GM21723 (cell line): ENCODE measurements at regions not wholly inside any gene's neighbourhood (a gene's known extent, or its start where the extent isn't known, plus 50 kb on each side); places are given as distances from the start of the nearest gene placed in this dataset.
"Not testable (repeated sequence)": the region's sequence is repeated elsewhere in the genome, so short reads cannot be mapped to it uniquely, and the experiment has no call there.

Source experiments
- ATAC-seq: cut with Tn5 transposase; IDR thresholded peaks from one replicate; pipeline ENCODE4 v1.9.1; 2021; ENCODE audit warnings: mild to moderate bottlenecking, moderate library complexity; ENCODE audit not compliant: unreplicated experiment

DNA sequence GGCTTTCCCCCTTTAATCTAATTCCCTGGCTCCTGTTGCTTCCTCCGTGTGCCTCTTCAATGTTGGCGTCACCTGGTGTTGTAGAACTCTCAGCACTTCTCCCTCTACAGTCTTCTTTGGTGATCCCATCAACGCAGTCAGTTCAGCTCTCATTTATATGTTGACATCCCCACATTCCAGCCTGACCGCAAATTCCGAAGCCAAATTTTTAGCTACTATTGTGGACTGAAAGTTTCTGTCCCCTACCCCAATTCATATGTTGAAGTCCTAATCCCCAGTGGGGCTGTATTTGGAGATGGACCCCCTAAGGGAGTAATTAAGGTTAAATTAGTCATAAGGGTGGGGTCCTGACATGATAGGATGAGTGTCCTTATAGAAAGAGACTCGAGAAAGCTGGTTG lies 210.6 kb upstream of the ADAMTSL1 start:
- no peak for ATAC-seq

DNA sequence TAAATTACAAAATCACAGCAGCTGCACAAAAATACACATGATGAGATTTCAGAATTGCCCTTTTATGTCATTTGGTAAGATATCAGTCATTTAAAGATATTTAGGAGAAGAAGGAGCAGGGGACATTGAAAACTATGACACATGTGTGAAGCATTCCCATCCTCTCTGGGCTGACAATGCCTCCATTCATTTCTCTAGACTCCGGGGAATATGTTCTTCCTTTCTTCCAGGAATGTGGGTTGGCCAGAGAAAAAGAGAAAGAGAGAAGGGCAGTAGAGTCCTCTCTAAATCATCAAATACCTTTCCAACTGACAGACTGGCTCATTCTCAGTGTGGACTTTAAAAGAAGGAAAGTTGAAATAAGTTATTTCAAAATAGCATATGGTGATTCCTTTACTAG lies 205.6 kb upstream of the ADAMTSL1 start:
- ATAC-seq = no peak

DNA sequence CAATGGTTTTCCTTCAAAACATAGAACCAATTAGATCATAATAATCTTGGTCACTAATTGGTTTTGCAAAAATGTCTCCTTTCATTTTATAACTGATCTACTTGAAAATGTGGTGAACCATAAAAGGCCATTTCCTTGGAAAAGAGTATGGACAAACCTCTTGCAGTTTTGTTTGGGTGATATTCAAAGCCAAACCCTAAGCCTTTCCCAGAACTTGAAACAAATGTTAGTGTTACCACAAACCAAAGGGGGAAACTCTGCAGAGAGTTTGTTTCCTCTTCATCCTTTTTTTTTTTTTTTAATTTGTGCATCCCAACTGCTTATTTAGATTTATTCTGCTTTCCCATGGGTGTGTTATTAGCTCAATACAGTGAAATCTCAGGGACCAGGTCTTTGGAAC lies 204.4 kb upstream of the ADAMTSL1 start:
- ATAC-seq = no peak

DNA sequence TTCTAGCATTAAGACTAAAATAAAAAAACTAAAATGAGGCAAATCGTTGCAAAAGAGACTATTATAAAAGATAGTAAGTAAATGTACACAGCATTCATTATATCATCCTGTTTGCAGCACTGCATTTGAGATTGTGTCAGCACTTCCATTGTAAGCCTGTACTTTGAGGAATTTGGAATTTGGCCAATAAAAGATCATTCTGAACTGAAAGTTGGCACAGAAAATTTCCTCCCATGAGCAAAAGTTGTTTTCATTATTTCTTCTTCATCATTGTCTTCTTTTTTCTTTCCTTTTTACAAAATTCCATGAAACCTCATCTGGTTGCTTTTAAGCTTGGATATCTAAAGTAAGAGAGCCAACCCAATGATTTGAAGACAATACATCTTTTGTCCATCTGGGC lies 199.3 kb upstream of the ADAMTSL1 start:
- no peak for ATAC-seq

DNA sequence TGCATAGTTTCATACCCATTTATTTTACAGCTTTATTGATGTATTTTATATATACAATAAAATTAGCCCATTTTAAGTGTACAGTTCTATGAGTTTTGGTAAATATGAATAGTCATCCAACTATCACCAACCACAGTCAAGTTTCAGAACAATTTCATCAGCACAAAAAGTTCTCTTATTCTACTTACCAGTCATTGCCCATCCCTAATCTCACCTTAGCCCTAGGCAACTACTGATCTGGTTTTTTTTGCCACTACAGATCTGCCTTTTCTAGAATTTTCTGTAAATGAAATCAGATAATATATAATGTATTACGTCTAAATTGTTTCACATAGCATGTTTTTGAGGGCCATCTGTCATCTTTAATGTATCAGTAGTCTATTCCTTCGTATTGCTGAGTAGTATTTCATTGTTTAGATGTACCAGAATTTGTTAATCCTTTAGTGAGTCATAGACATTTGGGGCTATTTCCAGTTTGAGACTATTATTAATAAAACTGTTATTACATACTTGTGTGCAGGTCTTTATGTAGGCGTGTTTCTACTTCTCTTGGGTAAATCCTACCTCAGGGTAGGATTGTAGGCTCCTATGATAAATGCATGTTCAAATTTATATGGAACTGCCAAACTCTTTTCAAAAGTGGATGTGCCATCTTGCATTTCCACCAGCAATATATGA lies 198.5 kb upstream of the ADAMTSL1 start:
- ATAC-seq = no peak

DNA sequence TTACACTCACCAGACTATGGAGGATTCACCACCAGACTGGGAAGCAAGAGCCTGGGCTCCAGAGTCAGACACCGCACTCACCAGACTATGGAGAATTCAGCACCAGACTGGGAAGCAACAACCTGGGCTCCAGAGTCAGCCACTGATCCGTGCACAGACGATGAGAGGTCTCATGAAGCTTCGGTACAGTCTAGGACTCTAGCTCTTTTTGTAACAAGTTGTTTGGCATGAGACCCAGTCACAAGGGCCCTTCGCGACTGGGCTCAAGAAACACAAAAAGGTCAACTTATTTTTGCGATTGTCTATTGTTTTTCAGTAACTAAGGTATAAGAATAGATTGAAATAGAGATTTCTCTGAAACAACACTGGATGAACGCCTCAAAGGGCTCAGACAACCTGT lies 192.7 kb upstream of the ADAMTSL1 start:
- ATAC-seq = no peak

DNA sequence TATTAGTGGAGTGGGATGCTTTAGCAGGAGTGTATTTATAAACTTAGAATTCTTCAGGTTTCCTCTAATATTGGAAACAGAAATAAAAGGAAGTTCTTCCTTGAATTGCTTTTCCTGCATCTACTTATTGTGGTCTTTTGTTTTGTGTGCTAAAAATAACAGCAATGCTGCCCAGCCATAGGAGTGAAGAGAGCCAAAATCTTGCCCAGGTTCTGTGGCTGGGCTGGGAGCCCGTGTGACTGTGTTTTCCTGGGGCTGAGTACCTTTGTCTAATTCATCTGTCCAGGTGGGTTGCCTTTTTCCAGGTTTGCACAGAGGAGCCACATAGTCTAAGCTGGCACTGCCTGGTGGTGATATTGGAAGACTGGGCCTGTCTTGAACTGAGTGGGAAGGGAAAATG lies 179.7 kb upstream of the ADAMTSL1 start:
- no peak for ATAC-seq

DNA sequence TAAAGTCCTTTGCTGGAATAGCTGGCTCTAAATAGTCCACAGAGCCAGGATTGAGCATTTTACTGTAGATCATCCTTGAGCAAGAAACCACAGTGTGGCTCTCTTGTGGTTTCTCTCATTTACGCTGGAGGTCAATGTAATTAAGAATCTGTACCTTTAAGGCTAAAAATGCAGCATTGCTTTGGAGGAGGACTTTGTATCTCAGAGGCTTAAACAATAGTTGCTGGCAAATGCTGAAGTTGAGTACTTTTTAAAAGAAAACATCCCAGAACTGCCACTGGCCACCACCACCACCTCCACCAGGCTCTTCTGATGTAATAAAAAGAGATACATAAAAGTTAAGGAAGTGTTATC lies 177.3 kb upstream of the ADAMTSL1 start:
- ATAC-seq = no peak

DNA sequence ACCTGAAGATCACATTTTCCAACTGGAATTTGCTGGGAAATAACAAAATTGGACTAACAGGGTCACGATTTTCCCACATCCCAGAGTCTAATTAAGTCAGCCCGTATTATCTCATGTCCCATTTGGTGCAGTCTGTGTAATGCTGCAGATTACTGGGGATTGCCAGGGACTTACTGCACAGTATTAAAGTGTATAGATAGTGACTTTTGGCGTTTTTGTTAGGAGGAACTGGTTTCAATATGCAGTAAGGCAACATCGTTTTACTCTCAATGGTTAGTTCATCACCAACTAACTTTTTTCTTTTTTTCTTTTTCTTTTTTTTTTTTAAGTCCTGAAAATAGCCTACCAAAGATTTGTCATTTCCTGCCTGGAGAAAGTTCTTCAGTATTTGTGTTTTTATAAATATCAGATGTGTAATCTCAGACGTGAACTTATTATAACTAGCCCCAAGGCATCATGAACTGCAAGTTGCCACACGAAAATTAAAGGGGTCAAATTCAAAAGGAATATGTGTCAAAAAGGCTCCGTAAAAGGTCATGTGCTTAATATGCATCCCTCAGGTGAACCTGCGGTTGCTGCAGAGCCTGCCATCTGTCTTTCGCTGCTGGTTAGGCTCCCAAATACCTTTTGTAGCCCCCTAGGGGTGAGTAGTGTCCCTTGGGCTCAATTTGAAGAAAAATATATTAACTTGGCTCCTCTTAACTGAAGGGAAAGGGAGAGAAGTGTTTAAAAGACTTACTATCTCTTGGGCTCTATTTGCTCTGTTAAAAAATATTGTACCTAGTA lies 176.7 kb upstream of the ADAMTSL1 start:
- ATAC-seq = no peak

DNA sequence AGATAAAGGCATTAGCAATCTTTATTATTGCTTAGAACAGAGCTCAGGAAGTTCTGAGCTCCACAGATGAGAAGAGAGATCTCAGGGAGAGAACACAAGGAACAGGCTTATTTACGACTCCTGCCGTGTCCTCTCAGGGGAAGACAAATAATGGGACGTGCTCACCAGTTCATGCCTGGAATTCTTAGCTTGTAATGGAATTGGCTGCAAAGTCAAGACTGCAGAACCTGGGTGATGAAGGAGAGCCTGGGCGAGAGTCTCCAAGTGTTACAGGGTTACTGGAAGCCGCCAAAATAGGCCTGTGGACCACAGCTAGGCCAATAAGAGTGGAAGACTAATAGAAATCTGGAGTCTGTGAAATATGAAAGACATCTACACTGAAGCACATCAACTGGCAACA lies 174.5 kb upstream of the ADAMTSL1 start:
- ATAC-seq = no peak

DNA sequence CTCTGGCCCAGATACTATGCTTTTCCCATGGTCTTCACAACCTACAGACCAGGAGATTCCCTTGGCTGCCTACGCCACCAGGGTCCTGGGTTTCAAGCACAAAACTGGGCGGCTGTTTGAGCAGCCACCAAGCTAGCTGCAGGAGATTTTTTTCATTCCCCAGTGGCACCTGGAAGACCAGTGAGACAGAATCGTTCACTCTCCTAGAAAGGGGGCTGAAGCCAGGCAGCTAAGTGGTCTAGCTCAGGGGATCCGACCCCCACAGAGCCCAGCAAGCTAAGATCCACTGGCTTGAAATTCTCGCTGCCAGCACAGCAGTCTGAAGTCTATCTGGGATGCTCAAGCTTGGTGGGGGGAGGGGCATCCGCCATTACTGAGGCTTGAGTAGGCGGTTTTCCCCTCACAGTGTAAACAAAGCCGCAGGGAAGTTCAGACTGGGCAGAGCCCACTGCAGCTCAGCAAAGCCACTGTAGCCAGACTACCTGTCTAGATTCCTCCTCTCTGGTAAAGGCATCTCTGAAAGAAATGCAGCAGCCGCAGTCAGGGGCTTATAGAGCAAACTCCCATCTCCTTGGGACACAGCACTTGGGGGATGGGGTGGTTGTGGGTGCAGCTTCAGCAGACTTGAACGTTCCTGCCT lies 168.7 kb upstream of the ADAMTSL1 start:
- not testable (repeated sequence) for ATAC-seq

DNA sequence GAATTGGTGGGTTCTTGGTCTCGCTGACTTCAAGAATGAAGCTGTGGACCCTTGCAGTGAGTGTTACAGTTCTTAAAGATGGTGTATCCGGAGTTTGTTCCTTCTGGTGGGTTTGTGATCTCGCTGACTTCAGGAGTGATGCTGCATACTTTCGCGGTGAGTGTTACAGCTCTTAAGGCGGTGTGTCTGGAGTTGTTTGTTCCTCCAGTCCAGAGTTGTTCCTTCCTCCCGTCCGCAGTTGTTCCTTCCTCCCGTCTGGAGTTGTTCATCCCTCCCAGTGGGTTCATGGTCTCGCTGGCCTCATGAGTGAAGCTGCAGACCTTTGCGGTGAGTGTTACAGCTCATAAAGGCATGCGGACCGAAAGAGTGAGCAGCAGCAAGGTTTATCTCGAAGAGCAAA lies 159.6 kb upstream of the ADAMTSL1 start:
- no peak for ATAC-seq

DNA sequence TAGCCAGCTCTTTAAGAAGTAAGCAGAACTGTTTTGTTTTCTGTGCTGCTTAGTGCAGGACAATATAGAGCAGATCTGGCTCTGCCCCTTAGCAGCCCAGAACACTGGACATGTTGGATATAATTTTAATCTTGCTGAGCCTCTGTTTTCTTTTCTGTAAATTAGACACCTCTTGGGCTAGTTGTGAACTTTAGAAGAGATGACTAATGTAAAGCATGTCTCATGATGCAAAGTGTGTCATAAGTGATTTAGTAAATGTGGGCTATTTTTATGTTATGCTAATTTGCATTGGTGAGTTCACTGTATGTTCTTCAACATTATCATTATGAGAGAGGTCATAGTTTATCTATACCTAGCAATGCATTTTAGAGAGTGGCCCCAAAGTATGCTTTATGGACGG lies 156.1 kb upstream of the ADAMTSL1 start:
- no peak for ATAC-seq

DNA sequence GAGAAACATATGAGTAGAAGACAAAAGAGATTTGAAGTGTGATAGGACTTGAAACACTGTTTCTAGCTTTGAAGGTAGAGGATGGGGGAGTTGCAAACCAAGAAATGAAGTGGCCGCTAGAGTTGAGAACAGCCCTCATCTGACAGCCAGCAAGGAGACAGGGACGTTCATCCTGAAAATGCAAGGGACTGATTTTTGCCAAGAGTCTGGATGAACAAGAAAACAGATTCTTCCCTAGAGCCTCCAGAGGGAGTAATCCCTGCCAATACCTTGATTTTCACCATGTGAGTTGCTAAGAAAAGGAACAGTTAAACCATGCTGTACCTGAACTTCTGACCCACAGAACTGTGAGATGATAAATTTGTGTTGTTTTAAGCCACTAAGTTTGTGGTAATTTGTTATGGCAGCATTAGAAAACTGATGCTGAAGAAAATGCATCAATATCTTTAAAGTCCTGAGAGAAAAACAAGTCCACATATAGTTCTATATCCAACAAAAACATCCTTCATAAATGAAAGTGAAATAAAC lies 154.0 kb upstream of the ADAMTSL1 start:
- ATAC-seq = no peak

DNA sequence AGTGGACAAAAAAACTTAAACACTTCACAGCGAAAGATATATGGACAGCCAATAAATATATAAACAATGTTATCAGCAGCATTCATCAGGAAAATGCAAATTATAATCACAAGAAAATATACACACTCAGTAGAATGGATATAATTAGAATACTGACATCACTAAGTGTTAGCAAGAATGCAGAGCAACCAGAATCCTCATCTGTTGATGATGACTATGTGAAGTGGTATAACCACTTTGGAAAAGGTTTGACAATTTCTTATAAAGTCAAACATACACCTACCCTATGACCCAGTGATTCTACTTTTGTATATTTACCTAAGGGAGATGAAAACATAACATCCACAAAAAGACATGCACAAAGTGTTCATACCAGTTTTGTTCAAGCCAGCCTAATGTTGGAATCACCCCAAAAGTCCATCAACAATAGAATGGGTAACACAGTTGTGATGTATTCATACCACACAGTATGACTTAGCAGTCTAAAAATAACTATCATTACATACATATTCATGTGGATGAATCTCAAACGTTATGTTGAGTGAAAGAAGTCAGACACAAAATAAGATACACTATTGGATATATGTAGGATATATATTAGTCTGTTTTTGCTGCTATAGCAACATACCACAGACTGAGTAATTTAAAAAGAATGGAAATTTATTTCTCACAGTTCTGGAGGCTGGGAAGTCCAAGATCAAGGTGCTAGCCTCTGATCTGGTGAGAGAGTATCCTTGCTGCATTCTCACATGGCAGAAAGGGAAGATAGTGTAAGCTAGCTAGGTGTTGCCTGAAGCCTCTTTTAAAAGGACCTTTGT lies 148.8 kb upstream of the ADAMTSL1 start:
- ATAC-seq = no peak

DNA sequence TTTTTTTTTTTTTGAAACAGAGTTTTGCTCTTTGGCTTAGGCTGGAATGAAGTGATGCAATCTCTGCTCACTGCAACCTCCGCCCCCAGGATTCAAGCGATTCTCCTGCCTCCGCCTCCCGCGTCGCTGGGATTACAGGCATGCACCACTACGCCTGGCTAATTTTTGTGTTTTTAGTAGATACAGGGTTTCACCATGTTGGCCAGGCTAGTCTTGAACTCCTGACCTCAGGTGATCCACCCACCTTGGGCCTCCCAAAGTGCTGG lies 148.3 kb upstream of the ADAMTSL1 start:
- not testable (repeated sequence) for ATAC-seq

DNA sequence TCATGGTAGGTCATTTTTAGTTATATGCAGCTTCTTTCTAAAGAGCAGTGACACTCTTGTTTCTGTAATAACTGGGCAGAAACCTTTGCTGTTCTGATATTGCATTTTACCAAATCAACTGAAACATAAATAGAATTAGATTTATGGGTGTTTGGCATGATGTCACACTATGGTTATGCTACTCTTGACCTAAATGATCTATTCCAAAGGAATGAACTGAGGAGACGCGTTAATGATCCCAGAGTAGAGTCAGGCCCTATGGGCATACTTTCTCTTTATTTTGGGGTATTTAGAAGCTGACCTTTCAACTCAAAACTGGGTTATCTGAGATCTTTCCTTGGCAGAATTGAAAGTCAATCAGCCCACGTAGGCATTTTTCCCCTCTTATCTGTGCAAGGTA lies 146.8 kb upstream of the ADAMTSL1 start:
- ATAC-seq = no peak

DNA sequence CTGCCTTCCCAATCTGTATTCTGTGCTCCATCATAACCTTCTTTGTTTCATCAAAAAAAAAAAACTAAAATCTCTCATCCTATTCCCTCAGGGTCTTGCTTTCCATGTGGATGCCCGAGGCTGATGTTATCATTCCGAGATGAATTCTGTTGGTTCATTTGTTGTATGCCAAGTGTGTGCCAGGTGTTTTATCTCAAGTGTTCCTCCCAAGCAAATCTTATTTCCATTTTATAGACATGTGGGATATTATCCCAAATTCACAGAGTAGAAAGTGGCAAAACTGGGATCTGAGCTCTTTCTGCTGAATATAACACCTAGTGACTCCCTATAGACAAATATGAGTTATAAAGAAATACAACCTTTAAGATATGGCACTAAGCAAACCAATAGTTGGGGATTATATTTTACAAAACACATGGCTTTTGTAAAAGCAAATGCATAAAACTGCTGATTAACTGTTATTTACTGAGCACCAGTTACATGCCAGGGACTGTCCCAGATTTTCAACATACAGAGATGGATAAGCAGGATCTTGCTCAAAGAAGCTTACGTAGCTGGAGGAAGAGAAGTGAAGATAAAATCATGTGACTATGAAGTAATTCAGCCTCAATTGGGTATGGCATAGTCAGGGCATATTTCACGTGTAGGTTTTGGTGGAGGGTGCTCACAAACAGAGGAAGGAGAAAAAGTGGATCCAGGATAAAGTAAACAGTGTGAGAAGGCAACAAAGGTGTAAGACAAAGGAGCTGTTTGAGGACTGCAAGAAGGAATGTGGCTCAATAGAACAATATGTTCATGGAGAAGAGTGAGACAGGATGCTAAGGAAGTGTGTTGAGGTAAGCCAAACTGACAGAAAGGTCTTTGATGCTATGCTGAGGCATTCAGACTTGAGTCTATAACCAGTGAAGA lies 143.3 kb upstream of the ADAMTSL1 start:
- no peak for ATAC-seq

DNA sequence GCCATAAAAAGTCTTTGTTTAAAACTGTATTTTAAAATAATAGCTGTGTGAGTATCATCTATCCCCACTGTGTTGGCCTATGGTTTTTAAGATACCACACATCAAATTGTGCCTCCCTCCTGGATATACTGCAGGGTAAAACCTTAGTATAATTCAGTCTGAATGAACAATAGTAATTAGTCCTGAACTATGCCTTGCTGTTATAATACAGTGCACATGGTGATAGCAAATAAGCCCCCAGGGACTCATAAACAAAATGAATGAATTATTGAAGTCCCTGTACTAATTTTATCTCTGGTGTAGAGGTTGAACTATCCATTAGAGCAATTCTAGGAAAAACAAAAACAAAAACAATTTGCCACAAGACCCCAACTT lies 142.7 kb upstream of the ADAMTSL1 start:
- ATAC-seq = no peak

DNA sequence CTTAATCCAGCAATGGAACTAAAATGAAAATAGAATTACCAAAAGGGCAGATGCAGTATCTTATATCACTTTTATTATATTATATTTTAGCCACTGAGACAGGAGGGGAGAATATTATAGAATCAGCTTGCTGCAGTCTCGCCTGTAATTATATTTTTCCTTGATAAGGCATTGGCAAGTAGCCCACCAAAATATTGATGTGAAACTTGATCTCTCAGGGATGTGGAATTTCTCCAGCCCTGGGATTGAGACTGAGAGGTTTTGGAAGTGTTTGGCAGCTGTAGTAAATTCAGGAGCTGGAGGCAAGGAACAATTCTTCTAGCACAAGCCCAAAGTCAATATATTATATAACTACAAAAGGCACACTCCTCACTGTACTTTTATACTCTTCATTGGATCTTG lies 142.1 kb upstream of the ADAMTSL1 start:
- ATAC-seq = no peak
